ENCODE measurements at regions not wholly inside any gene's neighbourhood (a gene's known extent, or its start where the extent isn't known, plus 50 kb on each side); places are given as distances from the start of the nearest gene placed in this dataset.

DNA sequence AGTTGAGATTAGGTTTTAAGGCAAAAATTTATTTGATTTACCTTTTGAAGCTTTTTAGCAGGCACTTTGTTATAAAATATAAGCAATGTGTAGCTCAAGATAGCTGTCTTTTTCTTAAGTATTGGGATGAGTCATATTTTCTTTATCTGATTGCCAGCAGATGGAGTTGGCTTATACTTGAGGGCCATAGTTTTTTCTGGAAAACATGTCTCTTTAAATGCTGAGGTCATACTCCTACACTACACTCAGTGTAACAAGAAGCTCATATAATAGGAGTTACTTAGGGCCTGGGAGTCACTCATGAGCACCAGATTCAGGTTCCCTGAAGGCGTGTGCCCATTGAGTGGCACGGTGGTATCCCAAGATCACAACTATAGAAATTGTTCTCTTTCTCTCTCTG is 579.8 kb downstream of the EDEM1 start:
- Histone ChIP-seq H3K4me2 (ENCODE audit: insufficient read depth, low read length) (no peak overlapping the region; the same call in 1 of the 2 replicates), H3K9me1 (ENCODE audit: control insufficient read depth, insufficient read depth, low read length) (no peaks in the 10 kb centered on the region), H3K27ac (ENCODE audit: extremely low read depth, low read depth, low read length) (peak overlapping the region; percentile 60; the same call in 2 of the 3 replicates), H3K36me3 (ENCODE audit: control insufficient read depth, insufficient read depth, low read length) (no peaks in the 10 kb centered on the region), H2AFZ (ENCODE audit: low read depth, low read length) (peak overlapping the region; percentile 63), H3K79me2 (ENCODE audit: control insufficient read depth, insufficient read depth, low read length) (no peaks in the 10 kb centered on the region), H3K9ac (ENCODE audit: insufficient read depth in 1 of 2, low read depth in 2 of 2, low read length in 2 of 2) (peak overlapping the region in 1 of 2 experiments; percentile 35; a peak in 1 of 4 replicates), H3K27me3 (ENCODE audit: control insufficient read depth in 2 of 2, insufficient read depth in 2 of 2, low read length in 2 of 2) (no peaks in the 10 kb centered on the region), H4K20me1 (replicated peaks; ENCODE audit: control insufficient read depth, insufficient read depth, low read length) (no peaks in the 10 kb centered on the region), H3K9me3 (replicated peaks; ENCODE audit: control insufficient read depth, insufficient read depth, low read depth, low read length) (no peaks in the 10 kb centered on the region), H3K4me1 (replicated peaks in 1 of 2; ENCODE audit: control insufficient read depth in 2 of 2, insufficient read depth in 2 of 2, low read length in 2 of 2) (peaks cover 9 to 31% of the 10 kb centered on the region in 2 experiments), H3K4me3 (no peak overlapping the region)
- WGBS (ENCODE audit: insufficient coverage, low coverage, missing lambda C conversion rate): 15% methylated on average over 2 of the region's 2 CpGs
- DNase-seq (ENCODE audit: extremely low read depth in 1 of 4, low spot score in 3 of 4) (peak; percentile 53 to 74 (median 68)), ATAC-seq (peak; percentile 91), FAIRE-seq (peak; percentile 59)
- intact Hi-C loops (cut with micrococcal nuclease) (loop anchor here (1.0 to 10.0 kb wide), 2 partner anchors 341 to 747 kb away; no protein-coding TSS in a partner anchor), in situ Hi-C loops (cut with MboI) (no loop called here)
- no TSS peak for BruUV-seq (replicated peaks)
- CTCF ChIA-PET (ENCODE audit: low intra/inter-chr PET ratio): no interaction called here
- POLR2A ChIA-PET: interaction anchor here (0.6 to 1.7 kb wide), 4 partner anchors 10 to 338 kb away, joined by 3 to 5 read pairs (median 4); no protein-coding TSS in a partner anchor
- TF ChIP-seq NCOR1 (IDR thresholded peaks at IDR 0.05): peak; percentile 81
- no peak for TF ChIP-seq ETV1 (tag; conservative IDR thresholded peaks at IDR 0.05; ENCODE audit: low read depth)
- peak; percentile 4; the same call in 1 of the 2 replicates for TF ChIP-seq PHF21A (IDR thresholded peaks at IDR 0.05; ENCODE audit: borderline replicate concordance, low read depth)
- TF ChIP-seq EHMT2 (IDR thresholded peaks at IDR 0.05): peak; percentile 85
- TF ChIP-seq, protein P1, sequence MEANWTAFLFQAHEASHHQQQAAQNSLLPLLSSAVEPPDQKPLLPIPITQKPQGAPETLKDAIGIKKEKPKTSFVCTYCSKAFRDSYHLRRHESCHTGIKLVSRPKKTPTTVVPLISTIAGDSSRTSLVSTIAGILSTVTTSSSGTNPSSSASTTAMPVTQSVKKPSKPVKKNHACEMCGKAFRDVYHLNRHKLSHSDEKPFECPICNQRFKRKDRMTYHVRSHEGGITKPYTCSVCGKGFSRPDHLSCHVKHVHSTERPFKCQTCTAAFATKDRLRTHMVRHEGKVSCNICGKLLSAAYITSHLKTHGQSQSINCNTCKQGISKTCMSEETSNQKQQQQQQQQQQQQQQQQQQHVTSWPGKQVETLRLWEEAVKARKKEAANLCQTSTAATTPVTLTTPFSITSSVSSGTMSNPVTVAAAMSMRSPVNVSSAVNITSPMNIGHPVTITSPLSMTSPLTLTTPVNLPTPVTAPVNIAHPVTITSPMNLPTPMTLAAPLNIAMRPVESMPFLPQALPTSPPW (CRISPR knock-in tag; IDR thresholded peaks at IDR 0.05): peak; percentile 36; the same call in 1 of the 2 replicates
- TF ChIP-seq NONO (IDR thresholded peaks at IDR 0.05; ENCODE audit: low read depth in 2 of 2, low read length in 1 of 2): peak in 1 of 2 experiments; percentile 18; a peak in 1 of 4 replicates
- TF ChIP-seq LEF1 (IDR thresholded peaks at IDR 0.05): peak; percentile 52
- TF ChIP-seq C11orf30 (IDR thresholded peaks at IDR 0.05; ENCODE audit: low read depth): peak; percentile 68
- no peak for TF ChIP-seq SETDB1 (IDR thresholded peaks at IDR 0.05; ENCODE audit: low read length)
- TF ChIP-seq, protein P2, sequence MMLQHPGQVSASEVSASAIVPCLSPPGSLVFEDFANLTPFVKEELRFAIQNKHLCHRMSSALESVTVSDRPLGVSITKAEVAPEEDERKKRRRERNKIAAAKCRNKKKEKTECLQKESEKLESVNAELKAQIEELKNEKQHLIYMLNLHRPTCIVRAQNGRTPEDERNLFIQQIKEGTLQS (IDR thresholded peaks at IDR 0.05): peak; percentile 98
- TF ChIP-seq, protein P2 (CRISPR knock-in tag; conservative IDR thresholded peaks at IDR 0.05): peak; percentile 80; the same call in 1 of the 2 replicates
- TF ChIP-seq, protein P3, sequence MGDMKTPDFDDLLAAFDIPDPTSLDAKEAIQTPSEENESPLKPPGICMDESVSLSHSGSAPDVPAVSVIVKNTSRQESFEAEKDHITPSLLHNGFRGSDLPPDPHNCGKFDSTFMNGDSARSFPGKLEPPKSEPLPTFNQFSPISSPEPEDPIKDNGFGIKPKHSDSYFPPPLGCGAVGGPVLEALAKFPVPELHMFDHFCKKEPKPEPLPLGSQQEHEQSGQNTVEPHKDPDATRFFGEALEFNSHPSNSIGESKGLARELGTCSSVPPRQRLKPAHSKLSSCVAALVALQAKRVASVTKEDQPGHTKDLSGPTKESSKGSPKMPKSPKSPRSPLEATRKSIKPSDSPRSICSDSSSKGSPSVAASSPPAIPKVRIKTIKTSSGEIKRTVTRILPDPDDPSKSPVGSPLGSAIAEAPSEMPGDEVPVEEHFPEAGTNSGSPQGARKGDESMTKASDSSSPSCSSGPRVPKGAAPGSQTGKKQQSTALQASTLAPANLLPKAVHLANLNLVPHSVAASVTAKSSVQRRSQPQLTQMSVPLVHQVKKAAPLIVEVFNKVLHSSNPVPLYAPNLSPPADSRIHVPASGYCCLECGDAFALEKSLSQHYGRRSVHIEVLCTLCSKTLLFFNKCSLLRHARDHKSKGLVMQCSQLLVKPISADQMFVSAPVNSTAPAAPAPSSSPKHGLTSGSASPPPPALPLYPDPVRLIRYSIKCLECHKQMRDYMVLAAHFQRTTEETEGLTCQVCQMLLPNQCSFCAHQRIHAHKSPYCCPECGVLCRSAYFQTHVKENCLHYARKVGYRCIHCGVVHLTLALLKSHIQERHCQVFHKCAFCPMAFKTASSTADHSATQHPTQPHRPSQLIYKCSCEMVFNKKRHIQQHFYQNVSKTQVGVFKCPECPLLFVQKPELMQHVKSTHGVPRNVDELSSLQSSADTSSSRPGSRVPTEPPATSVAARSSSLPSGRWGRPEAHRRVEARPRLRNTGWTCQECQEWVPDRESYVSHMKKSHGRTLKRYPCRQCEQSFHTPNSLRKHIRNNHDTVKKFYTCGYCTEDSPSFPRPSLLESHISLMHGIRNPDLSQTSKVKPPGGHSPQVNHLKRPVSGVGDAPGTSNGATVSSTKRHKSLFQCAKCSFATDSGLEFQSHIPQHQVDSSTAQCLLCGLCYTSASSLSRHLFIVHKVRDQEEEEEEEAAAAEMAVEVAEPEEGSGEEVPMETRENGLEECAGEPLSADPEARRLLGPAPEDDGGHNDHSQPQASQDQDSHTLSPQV (IDR thresholded peaks at IDR 0.05): peak; percentile 77
- TF ChIP-seq DPF2 (IDR thresholded peaks at IDR 0.05): peak; percentile 99
- TF ChIP-seq ARID1B (IDR thresholded peaks at IDR 0.05): peak; percentile 97
- peak; percentile 48 for TF ChIP-seq MEIS2 (IDR thresholded peaks at IDR 0.05; ENCODE audit: partially characterized antibody)
- peak; percentile 84 for TF ChIP-seq GATA2 (CRISPR knock-in tag; IDR thresholded peaks at IDR 0.05)
